H1 (cell line): ENCODE measurements at regions not wholly inside any gene's neighbourhood (a gene's known extent, or its start where the extent isn't known, plus 50 kb on each side); places are given as distances from the start of the nearest gene placed in this dataset.
A peak's percentile ranks its signal among the peaks of the same experiment; 100 is the strongest.
"Not testable (repeated sequence)": the region's sequence is repeated elsewhere in the genome, so short reads cannot be mapped to it uniquely, and the experiment has no call there.

Experiments used
- CTCF ChIA-PET: fragments of 300-600 bp; sonication (Branson Sonifier 250); formaldehyde crosslinking; loops from one replicate; lab custom pipeline; 2021; ENCODE audit not compliant: partially characterized antibody; lab: Charles Lee
- POLR2A ChIA-PET: fragments of 300-600 bp; sonication (Branson Sonifier 250); formaldehyde crosslinking; loops from one replicate; lab custom pipeline; 2021; ENCODE audit warnings: inconsistent platforms; ENCODE audit not compliant: partially characterized antibody; lab: Charles Lee
- DNase-seq, 2 experiments: peaks; one replicate each; pipeline versions ENCODE4 v3.0.0 to v3.0.0-alpha.2; 2010 to 2022; ENCODE audit warnings: low spot score in 2 of 2, low read depth in 1 of 2, mixed read lengths in 1 of 2
- FAIRE-seq: peaks from 2 replicates; lab custom pipeline; 2011; peaks lifted over from hg19 to GRCh38; lab: Jason Lieb, UNC
- H2AFZ ChIP-seq: 2 replicates; pipeline ENCODE4 v1.8.1; 2012; ENCODE audit warnings: low read length, inconsistent platforms
- H2AK5ac ChIP-seq: 2 replicates; pipeline ENCODE4 v1.6.1; 2013; ENCODE audit warnings: low read depth, low read length
- H2BK120ac ChIP-seq: replicated peaks from 2 replicates; pipeline ENCODE3; 2013; ENCODE audit warnings: low read depth, low read length, inconsistent platforms
- H2BK12ac ChIP-seq: 2 replicates; pipeline ENCODE4 v1.6.1; 2013; ENCODE audit warnings: low read depth, low read length
- H2BK15ac ChIP-seq: 2 replicates; pipeline ENCODE4 v1.6.1; 2013; ENCODE audit warnings: low read length
- H2BK20ac ChIP-seq: 2 replicates; pipeline ENCODE4 v1.6.1; 2013; ENCODE audit warnings: low read length
- H2BK5ac ChIP-seq: 2 replicates; pipeline ENCODE4 v1.6.1; 2013; ENCODE audit warnings: low read depth, low read length
- H3K14ac ChIP-seq: 2 replicates; pipeline ENCODE4 v1.6.1; 2013; ENCODE audit warnings: inconsistent platforms; ENCODE audit not compliant: insufficient read length
- H3K18ac ChIP-seq: 2 replicates; pipeline ENCODE4 v1.6.1; 2013; ENCODE audit warnings: low read length; ENCODE audit errors: extremely low read depth
- H3K23ac ChIP-seq: 2 replicates; pipeline ENCODE4 v1.6.1; 2013; ENCODE audit warnings: inconsistent platforms; ENCODE audit not compliant: insufficient read length
- H3K23me2 ChIP-seq: 2 replicates; pipeline ENCODE4 v1.6.1; 2013; ENCODE audit warnings: low read depth, low read length
- H3K27ac ChIP-seq: 2 replicates; pipeline ENCODE4 v1.6.1; 2011; ENCODE audit warnings: low read depth, low read length, inconsistent platforms
- H3K27me3 ChIP-seq, 4 experiments: replicated peaks in 1 of 4; 1 replicate in 1 of 4; 2 replicates in 3 of 4; pipeline versions ENCODE4 v1.6.1 to v1.8.1; 2011 to 2013; ENCODE audit warnings: low read length in 3 of 4, mild to moderate bottlenecking in 3 of 4, inconsistent platforms in 2 of 4, mixed read lengths in 2 of 4, moderate library complexity in 1 of 4; ENCODE audit not compliant: control insufficient read depth in 3 of 4, insufficient read depth in 3 of 4; ENCODE audit errors: extremely low read depth in 1 of 4
- H3K36me3 ChIP-seq, 4 experiments: 2 replicates each; pipeline versions ENCODE4 v1.6.1 to v1.8.1; 2011 to 2013; ENCODE audit warnings: mild to moderate bottlenecking in 4 of 4, low read length in 3 of 4, moderate library complexity in 2 of 4, control low read depth in 1 of 4, inconsistent platforms in 1 of 4; ENCODE audit not compliant: insufficient read depth in 4 of 4, control insufficient read depth in 2 of 4
- H3K4ac ChIP-seq: replicated peaks from 2 replicates; pipeline ENCODE3; 2013; ENCODE audit warnings: low read length, low read depth, mixed read lengths, inconsistent platforms; ENCODE audit not compliant: insufficient read length
- H3K4me1 ChIP-seq, 4 experiments: replicated peaks in 1 of 4; 1 replicate in 1 of 4; 2 replicates in 3 of 4; pipeline versions ENCODE4 v1.6.1 to v1.8.1; 2011 to 2013; ENCODE audit warnings: low read length in 3 of 4, inconsistent platforms in 2 of 4, mixed read lengths in 1 of 4; ENCODE audit not compliant: insufficient read depth in 4 of 4, control insufficient read depth in 3 of 4
- H3K4me2 ChIP-seq, 2 experiments: 2 replicates each; pipeline versions ENCODE4 v1.6.1 to v1.8.1; 2011 to 2013; ENCODE audit warnings: low read depth in 2 of 2, low read length in 2 of 2, control low read depth in 1 of 2, inconsistent platforms in 1 of 2, mild to moderate bottlenecking in 1 of 2; ENCODE audit not compliant: insufficient read depth in 1 of 2
- H3K4me3 ChIP-seq, 4 experiments: fragments of 200-600, 300-600 bp in 1 of 4; sonication (generic), shearing (Covaris generic), sonication (Bioruptor Twin) in 1 of 4; 2 replicates each; pipeline versions ENCODE4 v1.5.1 to v1.8.1; 2011 to 2016; ENCODE audit warnings: low read length in 4 of 4, low read depth in 3 of 4, control low read depth in 2 of 4, inconsistent platforms in 2 of 4, mild to moderate bottlenecking in 2 of 4, mixed read lengths in 1 of 4, moderate library complexity in 1 of 4; ENCODE audit not compliant: insufficient read depth in 2 of 4; ENCODE audit errors: extremely low read depth in 1 of 4
- H3K56ac ChIP-seq: replicated peaks from 2 replicates; pipeline ENCODE3; 2013; ENCODE audit warnings: low read depth, mild to moderate bottlenecking, mixed read lengths, low read length, inconsistent platforms; ENCODE audit not compliant: insufficient read length
- H3K79me1 ChIP-seq: 2 replicates; pipeline ENCODE4 v1.6.1; 2013; ENCODE audit warnings: low read depth, low read length, control low read depth
- H3K79me2 ChIP-seq, 2 experiments: 2 replicates each; pipeline versions ENCODE4 v1.6.1 to v1.8.1; 2012 to 2013; ENCODE audit warnings: low read length in 2 of 2, mild to moderate bottlenecking in 2 of 2, inconsistent platforms in 1 of 2; ENCODE audit not compliant: insufficient read depth in 2 of 2, control insufficient read depth in 1 of 2
- H3K9ac ChIP-seq, 4 experiments: replicated peaks in 1 of 4; 1 replicate in 1 of 4; 2 replicates in 3 of 4; pipeline versions ENCODE4 v1.6.1 to v1.8.1; 2011 to 2013; ENCODE audit warnings: low read depth in 3 of 4, low read length in 3 of 4, control low read depth in 2 of 4, mild to moderate bottlenecking in 2 of 4, moderate library complexity in 2 of 4, inconsistent platforms in 1 of 4; ENCODE audit errors: extremely low read depth in 1 of 4
- H3K9me3 ChIP-seq, 2 experiments: 2 replicates each; pipeline versions ENCODE4 v1.6.1 to v1.8.1; 2012 to 2013; ENCODE audit warnings: mild to moderate bottlenecking in 2 of 2, moderate library complexity in 2 of 2, control low read depth in 1 of 2, inconsistent platforms in 1 of 2, low read depth in 1 of 2, low read length in 1 of 2, mixed read lengths in 1 of 2; ENCODE audit not compliant: insufficient read depth in 2 of 2
- H4K20me1 ChIP-seq, 2 experiments: replicated peaks in 1 of 2; 2 replicates each; pipeline versions ENCODE3 to v1.8.1; 2011 to 2013; ENCODE audit warnings: inconsistent platforms in 2 of 2, low read length in 2 of 2, mild to moderate bottlenecking in 1 of 2; ENCODE audit not compliant: insufficient read depth in 2 of 2, control insufficient read depth in 1 of 2
- H4K5ac ChIP-seq: 2 replicates; pipeline ENCODE4 v1.6.1; 2013; ENCODE audit warnings: low read length, low read depth, mixed read lengths, inconsistent platforms; ENCODE audit not compliant: insufficient read length
- H4K8ac ChIP-seq: 2 replicates; pipeline ENCODE4 v1.8.0; 2013; ENCODE audit warnings: mild to moderate bottlenecking, moderate library complexity, low read length, inconsistent platforms; ENCODE audit not compliant: insufficient read depth; ENCODE audit errors: extremely low read depth
- H4K91ac ChIP-seq: replicated peaks from 2 replicates; pipeline ENCODE3; 2013; ENCODE audit warnings: low read length, mixed read lengths, inconsistent platforms; ENCODE audit not compliant: insufficient read length
- WGBS, 2 experiments: shearing (Covaris generic) in 1 of 2; methylation state at CpG; one replicate each; pipeline versions ENCODE4 v1.1.6 to v1.1.7; 2013 to 2015; ENCODE audit warnings: low lambda C conversion rate in 2 of 2, mixed read lengths in 2 of 2, inconsistent platforms in 1 of 2, low coverage in 1 of 2, missing lambda C conversion rate in 1 of 2; ENCODE audit not compliant: insufficient replicate concordance in 2 of 2, insufficient coverage in 1 of 2, insufficient read length in 1 of 2; ENCODE audit errors: extremely low coverage in 1 of 2, missing lambda C conversion rate in 1 of 2; 5-methylcytosine and 5-hydroxymethylcytosine counted together

DNA sequence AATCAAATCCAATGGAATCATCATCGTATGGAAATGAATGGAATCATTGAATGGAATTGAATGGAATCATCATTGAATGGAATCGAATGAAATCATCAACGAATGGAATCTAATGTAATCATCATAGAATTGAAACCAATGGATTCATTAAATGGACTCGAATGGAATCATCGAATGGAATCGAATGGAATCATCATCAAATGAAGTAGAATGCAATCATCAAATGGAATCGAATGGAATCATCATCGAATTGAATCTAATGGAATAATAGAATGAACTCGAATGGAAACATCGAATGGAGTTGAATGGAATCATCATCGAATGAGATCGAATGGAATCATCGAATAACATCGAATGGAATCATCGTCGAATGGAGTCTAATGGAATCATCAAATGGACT, 232.8 kb downstream of the SHCBP1 start:
- peaks cover 14 to 24% of the 10 kb centered on the region in 2 experiments; a peak in 3 of 4 replicates for H3K9me3 ChIP-seq
- H2BK5ac ChIP-seq, H3K14ac ChIP-seq, H3K27ac ChIP-seq, DNase-seq, FAIRE-seq, H3K18ac ChIP-seq, H4K8ac ChIP-seq, H4K20me1 ChIP-seq, CTCF ChIA-PET, H4K5ac ChIP-seq, H3K9ac ChIP-seq, H4K91ac ChIP-seq, H3K23me2 ChIP-seq, H3K4me3 ChIP-seq, H3K36me3 ChIP-seq, H2BK20ac ChIP-seq, H3K23ac ChIP-seq, POLR2A ChIA-PET, H2AK5ac ChIP-seq, H3K79me2 ChIP-seq, H2BK120ac ChIP-seq, H3K56ac ChIP-seq, H3K4me2 ChIP-seq, H2BK15ac ChIP-seq, H3K4ac ChIP-seq, H2BK12ac ChIP-seq, H2AFZ ChIP-seq, H3K4me1 ChIP-seq, H3K79me1 ChIP-seq, H3K27me3 ChIP-seq: not testable (repeated sequence)
- WGBS, 2 experiments = 91 to 99% methylated on average over 7 to 16 of the region's 16 CpGs

DNA sequence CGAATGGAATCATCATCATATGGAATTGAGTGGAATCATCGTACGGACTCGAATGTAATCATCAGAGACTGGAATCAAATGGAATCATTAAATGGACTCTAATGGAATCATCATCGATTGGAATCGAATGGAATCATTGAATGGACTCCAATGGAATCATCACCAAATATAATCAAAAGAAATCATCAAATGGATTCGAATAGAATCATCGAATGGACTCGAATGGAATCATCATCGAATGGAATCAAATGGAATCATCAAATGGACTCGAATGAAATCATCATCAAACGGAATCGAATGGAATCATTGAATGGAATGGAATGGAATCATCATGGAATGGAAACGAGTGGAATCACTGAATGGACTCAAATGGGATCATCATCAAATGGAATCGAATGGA, 233.5 kb downstream of the SHCBP1 start:
- H3K27me3 ChIP-seq, H3K9ac ChIP-seq, CTCF ChIA-PET, FAIRE-seq, H2BK20ac ChIP-seq, H3K23ac ChIP-seq, H2BK5ac ChIP-seq, H3K4me1 ChIP-seq, H3K4me3 ChIP-seq, H3K4ac ChIP-seq, H3K18ac ChIP-seq, H3K56ac ChIP-seq, H3K79me1 ChIP-seq, H4K20me1 ChIP-seq, H3K23me2 ChIP-seq, H2BK15ac ChIP-seq, H2BK12ac ChIP-seq, H2AFZ ChIP-seq, H3K27ac ChIP-seq, H2BK120ac ChIP-seq, H4K91ac ChIP-seq, POLR2A ChIA-PET, H4K8ac ChIP-seq, H2AK5ac ChIP-seq, H3K14ac ChIP-seq, H3K79me2 ChIP-seq, H4K5ac ChIP-seq, H3K36me3 ChIP-seq, H3K4me2 ChIP-seq: not testable (repeated sequence)
- 81 to 86% methylated on average over 7 to 15 of the region's 15 CpGs for WGBS, 2 experiments
- DNase-seq = peak in 1 of 2 experiments; percentile 90
- H3K9me3 ChIP-seq = peaks cover 14 to 24% of the 10 kb centered on the region in 2 experiments; a peak in 3 of 4 replicates
